ENCODE measurements at regions not wholly inside any gene's neighbourhood (a gene's known extent, or its start where the extent isn't known, plus 50 kb on each side); places are given as distances from the start of the nearest gene placed in this dataset.
"Not testable (repeated sequence)": the region's sequence is repeated elsewhere in the genome, so short reads cannot be mapped to it uniquely, and the experiment has no call there.

DNA sequence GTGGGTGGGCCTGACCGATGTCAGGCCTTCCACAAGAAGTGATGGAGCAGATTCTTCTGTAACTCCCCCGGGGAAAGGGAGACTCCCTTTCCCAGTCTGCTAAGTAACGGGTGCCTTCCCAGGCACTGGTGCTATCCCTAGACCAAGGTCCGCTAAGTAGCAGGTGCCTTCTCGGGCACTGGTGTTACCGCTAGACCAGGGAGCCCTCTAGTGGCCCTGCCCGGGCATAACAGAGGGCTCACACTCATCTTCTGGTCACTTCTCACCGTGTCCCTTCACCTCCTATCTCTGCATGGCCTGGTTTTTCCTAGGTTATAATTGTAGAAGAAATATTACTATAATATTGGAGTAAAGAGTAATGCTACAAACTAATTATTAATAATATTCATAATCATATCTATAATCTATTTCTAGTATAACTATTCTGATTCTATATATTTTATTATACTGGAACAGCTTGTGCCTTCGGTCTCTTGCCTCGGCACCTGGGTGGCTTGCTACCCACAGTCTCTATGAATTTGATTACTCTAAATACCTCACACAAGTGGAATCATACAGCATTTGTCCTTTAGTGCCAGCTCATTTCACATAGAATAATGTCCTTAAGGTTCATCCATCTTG lies 1378.7 kb downstream of the XPNPEP1 start:
- peak; percentile 30 for DNase-seq (ENCODE audit: low read depth)

DNA sequence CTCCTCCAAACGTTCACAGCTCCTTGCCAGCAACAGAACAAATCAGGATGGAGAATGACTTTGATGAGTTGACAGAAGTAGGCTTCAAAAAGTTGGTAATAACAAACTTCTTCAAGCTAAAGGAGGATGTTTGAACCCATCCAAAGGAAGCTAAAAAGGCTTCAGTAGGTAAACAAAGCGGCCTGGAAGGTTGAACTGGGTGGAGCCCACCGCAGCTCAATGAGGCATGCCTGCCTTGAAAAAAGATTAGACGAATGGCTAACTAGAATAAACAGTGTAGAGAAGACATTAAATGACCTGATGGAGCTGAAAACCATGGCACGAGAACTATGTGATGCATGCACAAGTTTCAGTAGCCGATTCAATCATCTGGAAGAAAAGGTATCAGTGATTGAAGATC lies 1369.0 kb upstream of the SORCS1 start:
- DNase-seq (ENCODE audit: low read depth), result not testable (repeated sequence)

GRCh38 chr10:108523016-108523800 lies 1358.7 kb upstream of the SORCS1 start:
- DNase-seq (ENCODE audit: low read depth), result no peak

DNA sequence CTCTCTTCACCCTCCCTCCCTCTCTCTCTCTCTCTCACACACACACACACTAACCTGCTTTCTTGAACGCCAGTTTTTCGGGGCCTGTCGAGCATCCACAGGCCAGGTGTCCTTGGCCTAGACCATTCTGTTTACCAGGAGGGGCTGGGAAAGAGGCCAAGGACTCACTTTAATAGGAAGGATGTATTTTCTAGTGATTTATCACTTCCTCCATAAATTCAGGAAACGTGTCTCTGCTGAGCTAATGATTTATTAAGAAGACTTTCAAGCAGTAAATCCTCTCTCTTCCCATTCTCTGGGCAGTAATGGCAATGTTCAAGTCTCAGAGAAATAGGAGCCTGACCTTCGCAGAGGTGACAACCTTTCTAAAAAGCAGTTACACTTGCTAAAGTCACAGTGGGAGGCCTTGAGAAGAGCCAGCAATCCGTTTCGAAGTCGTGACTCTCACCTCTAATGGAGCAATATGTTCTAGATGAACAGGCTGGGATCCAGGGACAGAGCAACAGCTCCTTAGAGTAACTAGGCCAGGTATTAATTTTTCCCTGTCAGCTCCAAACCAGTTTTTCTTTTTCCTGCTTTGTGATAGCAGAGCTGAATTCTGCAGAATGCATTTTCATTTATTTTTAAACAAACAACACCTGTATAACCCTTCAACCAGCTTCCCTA lies 1357.5 kb upstream of the SORCS1 start:
- DNase-seq (ENCODE audit: low read depth), result no peak

GRCh38 chr10:108515821-108516220 lies 1351.3 kb upstream of the SORCS1 start:
- no peak for DNase-seq (ENCODE audit: low read depth)

- DNase-seq (ENCODE audit: low read depth), result no peak
Observed at GRCh38 chr10:108500396-108500795, 1335.9 kb upstream of the SORCS1 start.

DNA sequence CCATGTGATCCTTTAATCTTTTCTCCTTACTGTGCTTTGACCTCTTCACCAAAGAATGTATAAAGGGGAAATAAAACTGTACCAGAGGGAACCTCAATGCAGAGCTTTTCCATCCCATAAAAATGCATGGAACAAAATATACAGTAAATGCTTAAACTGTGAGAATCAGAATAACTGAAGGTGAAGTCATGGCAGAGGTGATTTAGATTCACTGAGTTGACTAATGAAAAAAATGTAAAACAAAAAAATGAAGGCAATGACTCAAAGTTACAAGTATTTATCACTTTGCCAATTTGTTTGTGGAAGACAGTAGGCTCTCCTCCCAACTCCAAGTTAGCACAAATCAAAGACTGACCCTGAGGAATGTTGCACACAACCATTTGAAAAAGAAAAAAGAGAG lies 1331.6 kb upstream of the SORCS1 start:
- no peak for DNase-seq (ENCODE audit: low read depth)

DNA sequence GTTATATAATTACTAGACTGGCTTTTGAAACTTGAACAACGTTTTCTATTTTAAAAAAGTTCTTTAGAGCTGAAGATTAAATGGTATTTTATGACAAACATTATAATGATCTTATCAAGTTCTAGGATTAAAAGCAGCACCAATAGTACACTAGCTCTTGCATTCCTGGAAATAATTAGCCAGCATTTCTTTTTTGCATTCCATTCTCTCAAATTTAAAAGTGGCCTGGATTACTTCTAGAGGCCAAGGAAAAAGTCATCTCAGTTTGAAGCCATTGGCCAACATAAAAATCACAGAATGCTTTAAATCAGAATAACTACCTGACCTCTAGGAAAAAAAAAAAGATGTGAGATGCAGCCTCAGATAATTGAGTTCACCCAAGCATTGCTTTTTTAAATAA lies 1326.4 kb upstream of the SORCS1 start:
- DNase-seq (ENCODE audit: low read depth), result no peak

DNA sequence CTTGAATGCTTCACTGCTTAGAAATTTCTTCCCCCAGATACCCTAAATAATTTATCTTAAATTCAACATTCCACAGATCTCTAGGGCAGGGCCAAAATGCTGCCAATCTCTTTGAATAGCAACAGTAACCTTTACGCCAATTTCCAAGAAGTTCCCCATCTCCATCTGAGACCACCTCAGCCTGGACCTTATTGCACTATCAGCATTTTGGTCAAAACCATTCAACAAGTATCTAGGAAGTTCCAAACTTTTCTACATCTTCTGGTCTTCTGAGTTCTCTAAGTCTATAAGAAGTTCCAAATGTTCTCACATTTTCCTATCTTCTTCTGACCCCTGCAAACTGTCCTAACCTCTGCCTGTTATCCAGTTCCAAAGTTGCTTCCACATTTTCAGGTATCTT lies 1306.9 kb upstream of the SORCS1 start:
- no peak for DNase-seq (ENCODE audit: low read depth)

GRCh38 chr10:108469940-108470339 lies 1305.4 kb upstream of the SORCS1 start:
- no peak for DNase-seq (ENCODE audit: low read depth)

DNA sequence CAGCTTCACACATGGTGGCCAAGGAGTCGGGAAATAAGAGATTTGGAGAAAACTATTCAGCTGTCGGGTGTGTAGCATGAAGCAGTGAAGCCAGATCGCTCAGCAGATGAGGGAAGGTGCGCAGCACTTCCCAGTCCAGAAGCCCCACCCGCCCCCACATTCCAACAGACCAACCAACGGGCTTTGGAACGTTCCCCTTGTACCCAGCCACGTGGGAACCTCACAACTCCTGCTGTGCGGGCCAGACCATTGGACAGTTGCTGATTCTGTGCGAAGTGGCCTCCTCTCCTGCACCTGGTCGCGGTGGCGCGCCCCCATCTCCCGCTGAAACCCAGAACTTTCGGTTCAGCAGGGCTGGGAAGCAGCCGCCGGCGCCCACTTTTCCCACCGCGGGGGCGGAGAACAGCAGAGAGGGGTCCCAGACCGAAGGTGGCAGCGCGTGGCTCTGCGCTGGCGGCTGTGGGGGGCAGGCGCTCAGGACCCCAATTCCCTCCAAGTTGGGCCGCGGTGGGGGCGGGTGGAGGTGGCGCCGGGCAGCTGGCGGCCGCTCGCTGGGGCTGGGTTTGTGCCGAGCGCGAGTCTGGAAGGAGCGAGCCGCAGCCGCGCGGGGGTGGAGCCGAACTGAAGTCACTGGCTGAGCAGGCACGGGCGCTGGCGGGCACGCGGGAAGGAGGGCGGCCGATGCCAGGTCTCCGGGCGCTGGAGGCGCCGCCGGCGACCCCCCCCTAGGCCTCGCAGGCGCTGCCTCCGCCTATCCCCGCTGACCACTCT lies 1301.5 kb upstream of the SORCS1 start:
- DNase-seq (ENCODE audit: low read depth), result no peak

DNA sequence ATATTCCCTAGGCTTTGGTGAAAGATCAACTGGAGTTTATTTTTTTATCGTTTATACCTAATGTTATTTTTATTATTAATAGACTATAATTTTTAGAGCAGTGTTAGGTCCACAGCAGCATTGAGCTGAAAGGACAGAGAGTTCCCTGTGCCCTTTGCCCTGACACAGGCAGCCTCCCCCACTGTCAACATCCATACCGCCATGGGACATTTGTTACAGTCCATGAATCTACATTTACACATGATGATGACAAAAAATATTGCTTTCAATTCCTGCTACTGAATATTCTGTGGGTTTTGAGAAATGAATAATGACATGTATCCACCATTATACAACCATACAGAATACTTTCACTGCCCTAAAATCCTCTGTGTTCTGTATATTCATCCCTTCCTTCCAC lies 1297.5 kb upstream of the SORCS1 start:
- DNase-seq (ENCODE audit: low read depth), result no peak

- DNase-seq (ENCODE audit: low read depth), result no peak
Observed at GRCh38 chr10:108454793-108455192, 1290.3 kb upstream of the SORCS1 start.

DNA sequence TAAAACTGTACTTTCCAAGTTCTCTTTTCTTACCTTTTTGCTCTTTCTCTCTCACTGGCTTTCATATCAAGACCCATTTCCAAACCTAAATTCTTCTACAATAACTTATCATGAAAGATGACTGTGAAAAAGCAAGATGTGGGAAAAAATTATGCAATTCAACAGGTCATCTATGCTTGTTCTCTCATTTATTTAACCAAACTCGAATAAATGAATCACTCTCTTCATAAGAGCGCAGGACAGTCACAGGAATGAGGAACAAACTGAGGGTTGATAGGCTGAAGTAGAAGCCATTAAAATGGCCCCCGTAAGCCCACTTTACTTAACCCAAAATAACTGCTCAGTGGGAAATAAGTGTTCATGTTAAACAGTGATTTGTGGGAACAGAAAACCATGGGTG lies 1289.7 kb upstream of the SORCS1 start:
- no peak for DNase-seq (ENCODE audit: low read depth)

- no peak for DNase-seq (ENCODE audit: low read depth)
Observed at GRCh38 chr10:108453166-108453565, 1288.7 kb upstream of the SORCS1 start.

GRCh38 chr10:108452533-108452932 lies 1288.0 kb upstream of the SORCS1 start:
- no peak for DNase-seq (ENCODE audit: low read depth)

DNA sequence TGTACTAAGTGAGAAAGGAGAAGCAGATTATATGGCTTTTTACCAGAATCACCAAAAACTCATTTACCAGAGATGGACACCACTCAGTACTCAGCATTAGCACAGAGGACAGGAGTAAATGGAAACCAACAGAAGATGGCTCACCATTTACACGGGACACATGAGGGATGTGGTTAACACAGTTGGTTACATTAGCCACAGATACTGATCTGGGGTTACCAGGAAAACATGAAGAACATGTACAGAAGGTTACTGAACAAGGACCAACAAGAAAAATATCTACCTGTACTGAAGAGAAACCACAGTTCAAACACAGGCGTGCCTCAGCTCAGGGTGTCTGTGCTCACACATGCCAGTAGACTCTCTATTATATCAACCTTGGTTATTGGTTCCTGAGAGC lies 1285.8 kb upstream of the SORCS1 start:
- DNase-seq (ENCODE audit: low read depth), result no peak

- no peak for DNase-seq (ENCODE audit: low read depth)
Observed at GRCh38 chr10:108445746-108446145, 1281.2 kb upstream of the SORCS1 start.

DNA sequence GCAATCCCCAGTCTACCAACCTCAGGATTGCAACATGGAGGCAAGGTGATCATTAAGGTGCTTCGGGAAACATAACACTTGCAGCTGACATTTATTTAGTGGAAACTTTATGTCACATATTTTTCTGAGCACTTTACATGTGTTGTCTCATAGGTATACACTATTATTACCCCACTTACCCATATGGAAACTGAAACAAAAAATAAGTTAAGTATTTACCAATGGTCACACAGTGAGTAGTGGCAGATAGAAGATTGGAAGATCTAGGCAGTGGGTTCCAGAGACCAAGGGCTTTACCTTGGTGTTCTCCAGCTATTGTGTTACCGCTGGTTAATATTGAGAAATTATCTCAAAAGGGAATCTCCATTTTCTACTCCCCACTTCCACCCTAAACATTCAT lies 1279.1 kb upstream of the SORCS1 start:
- DNase-seq (ENCODE audit: low read depth), result no peak

GRCh38 chr10:108439397-108439796 lies 1274.9 kb upstream of the SORCS1 start:
- DNase-seq (ENCODE audit: low read depth), result no peak

GRCh38 chr10:108436096-108436495 lies 1271.6 kb upstream of the SORCS1 start:
- no peak for DNase-seq (ENCODE audit: low read depth)

- DNase-seq (ENCODE audit: low read depth), result no peak
Observed at GRCh38 chr10:108434559-108435252, 1270.2 kb upstream of the SORCS1 start.
